Stimulated activated naive CD4-positive, alpha-beta T cell (primary cell): ENCODE measurements at regions not wholly inside any gene's neighbourhood (a gene's known extent, or its start where the extent isn't known, plus 50 kb on each side); places are given as distances from the start of the nearest gene placed in this dataset.

Experiments used
- DNase-seq, 6 experiments: peaks; one replicate each; lab custom pipeline; 2025; lab: John Stamatoyannopoulos, UW

DNA sequence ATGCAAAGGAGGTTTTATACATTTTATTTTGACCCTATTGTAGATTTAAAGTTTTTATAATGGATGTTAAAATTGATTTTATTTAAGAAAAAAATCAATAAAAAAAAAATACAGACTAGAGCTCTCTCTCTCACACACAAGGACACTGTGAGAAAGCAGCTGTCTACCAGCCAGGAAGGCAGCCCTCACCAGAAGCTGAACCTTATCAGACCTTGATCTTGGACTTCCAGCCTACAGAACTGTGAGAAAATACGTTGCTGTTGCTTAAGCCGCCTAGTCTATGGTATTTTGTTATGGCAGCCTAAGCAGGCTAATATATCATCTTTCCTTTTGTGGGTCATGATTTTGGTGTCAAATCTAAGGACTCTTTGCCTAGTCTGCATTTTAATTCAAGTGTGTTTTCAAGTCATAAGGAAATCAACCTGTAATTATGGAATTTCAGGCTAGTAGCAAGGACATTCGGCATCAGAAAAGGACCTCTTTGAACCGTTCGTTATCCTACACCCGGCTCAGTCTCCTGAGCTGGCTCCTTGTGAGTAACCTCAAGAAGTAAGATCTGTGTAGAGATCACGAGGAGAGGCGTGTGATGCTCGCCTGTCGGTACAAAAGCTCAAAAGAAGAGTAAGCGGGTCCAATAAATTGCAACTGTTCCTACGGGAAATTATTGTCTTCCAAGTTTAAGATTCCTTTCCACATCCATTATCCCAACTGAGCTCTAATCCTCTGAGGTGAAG lies 98.2 kb downstream of the PDCL3 start:
- no peak for DNase-seq

- no peak for DNase-seq
These were observed 100.1 kb downstream of the PDCL3 start for GRCh38 chr2:100662866-100663265.

DNA sequence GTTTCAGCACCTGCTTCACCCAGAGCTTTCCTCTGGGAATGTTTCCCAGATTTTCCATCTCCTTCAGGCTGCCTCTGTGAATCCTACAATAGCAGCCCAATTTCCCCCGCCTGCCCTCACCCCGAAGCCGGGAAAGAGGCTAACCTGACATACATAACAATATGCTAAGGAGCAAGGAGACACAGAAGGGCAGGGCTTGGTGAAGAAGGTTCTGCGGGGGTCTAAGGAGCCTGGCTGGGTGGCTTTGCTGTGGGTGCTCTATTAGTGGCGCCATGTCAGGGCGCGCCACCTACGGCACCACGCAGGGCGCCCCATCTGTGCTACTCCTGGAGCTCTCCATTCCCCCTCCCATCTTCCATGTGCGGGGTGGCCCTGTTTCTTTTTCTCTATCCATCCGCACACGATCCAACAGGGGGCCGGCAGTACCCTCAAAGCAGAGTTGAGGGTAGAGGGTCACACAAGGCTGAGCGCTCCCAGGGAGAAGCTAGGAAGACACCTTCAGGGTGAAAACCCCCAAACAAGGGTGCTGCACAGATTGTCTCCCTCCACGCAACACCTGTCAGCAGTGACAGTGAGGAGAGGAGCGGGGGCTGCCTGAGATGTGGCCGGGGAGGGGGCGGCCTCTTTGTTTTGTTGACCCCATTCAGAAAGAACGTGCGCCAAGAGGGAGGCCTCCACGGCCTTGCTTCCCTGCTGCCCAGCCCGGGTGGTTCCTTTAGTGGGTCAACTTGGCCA lies 101.4 kb downstream of the PDCL3 start:
- no peak for DNase-seq

GRCh38 chr2:100664756-100665101 lies 101.9 kb downstream of the PDCL3 start:
- DNase-seq, result no peak

DNA sequence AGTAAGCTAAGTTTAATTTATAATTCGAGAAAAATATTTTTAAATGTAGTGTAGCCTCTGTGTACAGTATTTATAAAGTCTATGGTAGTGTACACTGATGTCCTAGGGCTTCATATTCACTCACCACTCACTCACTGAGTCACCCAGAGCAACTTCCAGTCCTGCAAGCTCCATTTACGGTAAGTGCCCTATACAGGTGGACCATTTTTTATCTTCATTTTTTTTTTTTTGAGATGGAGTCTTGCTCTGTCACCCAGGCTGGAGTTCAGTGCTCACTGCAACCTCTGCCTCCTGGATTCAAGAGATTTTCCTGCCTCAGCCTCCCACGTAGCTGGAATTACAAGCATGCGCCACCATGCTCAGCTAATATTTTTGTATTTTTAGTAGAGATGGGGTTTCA lies 104.2 kb downstream of the PDCL3 start:
- no peak for DNase-seq

GRCh38 chr2:100667801-100668200 lies 105.0 kb downstream of the PDCL3 start:
- DNase-seq, result no peak

GRCh38 chr2:100670232-100670631 lies 107.4 kb downstream of the PDCL3 start:
- DNase-seq, result no peak

DNA sequence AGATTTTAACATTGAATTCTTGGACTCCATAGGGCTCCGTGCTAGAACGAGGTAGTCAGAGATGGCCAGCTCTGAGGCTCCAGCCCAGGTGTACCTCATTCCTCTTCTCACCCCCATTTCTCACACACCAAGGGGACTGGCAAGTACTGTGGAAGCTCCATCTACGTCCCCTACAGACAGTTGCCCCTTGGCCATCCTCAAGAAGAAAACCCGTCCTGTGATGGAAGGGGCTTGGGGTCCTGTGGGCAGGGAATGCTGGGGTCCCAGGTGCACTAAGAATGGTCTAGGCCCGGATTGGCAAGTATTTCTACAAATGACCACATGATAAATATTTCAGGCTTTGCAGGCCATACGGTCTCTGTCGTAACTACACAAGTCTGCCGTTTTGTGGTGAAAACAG lies 110.3 kb downstream of the PDCL3 start:
- no peak for DNase-seq

DNA sequence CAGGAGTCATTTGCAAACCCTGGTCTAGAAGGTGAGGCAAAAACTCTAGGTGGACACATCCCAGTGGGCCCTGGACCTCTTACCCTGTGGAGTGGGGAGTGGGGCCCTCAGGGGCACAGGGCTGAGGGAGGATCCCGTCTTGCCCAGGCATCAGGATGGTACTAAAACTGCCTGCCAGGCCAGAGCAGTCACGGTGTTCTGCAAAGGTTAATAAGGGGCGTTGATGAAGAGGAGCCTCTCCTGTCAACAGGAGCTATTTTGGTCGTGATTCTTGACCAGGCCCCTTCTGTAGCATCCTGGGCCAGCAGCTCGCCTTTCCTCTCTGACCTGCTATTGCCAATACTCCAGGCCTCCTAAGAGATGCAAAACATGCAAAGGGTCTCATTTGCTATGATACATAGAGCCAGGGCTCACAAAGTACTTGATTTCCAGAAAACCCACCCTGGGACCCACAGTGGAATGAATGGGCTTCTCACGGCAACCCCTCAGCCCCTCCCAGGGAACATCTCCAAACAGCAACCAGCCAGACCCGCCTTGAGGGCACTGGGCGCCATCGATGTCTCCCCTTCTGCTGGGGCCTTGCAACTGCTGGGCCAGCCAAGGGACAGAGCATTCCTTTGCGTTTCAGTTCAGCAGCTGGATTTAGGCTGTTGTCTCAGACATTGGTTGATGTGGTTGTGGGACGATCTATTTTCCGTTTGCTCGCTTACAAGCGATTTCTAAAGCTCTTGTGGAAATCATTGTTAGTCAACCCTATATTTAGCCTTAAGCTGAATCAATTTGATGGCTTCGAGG lies 111.1 kb downstream of the PDCL3 start:
- DNase-seq, result no peak

GRCh38 chr2:100674666-100675065 lies 111.9 kb downstream of the PDCL3 start:
- no peak for DNase-seq

DNA sequence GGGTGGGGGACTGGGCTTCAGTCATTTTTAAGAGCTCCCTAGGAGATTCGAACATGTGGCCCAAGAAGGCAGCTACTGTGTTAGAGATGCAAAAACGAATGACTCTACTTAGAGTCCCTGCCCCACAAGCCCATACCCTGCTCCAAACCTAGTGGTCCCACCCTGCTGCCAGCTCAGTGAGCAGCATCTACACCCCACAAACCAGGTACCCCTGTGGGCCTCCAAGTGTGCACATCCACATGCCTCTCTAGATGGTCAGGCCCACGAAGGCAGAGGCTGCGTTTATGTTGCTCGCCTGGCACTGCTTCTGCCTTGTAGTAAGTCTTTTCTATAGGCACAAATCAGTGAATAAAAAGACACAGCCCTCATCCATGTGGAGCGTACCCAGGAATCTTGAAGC lies 112.6 kb downstream of the PDCL3 start:
- DNase-seq, result no peak

- no peak for DNase-seq
These were observed 113.1 kb downstream of the PDCL3 start for GRCh38 chr2:100675855-100676254.

DNA sequence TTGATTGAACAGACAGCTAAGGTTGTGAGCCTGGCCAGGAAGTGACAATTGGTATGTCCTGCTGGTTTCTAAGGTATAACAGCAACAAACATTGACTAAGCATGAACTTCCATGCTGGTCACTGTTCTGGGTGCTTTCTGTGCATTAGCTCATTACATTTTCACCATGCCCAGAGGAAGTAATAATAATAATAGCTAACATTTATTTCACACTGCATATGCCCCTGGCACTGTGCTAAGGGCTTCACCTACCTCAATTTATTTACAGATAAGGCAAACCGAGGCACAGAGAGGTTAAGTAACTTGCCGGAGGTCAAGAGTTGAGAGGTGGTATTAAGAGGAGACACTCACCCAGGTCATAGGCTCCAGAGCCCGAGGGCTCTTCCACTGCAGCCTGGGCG lies 113.6 kb downstream of the PDCL3 start:
- DNase-seq, result no peak

- no peak for DNase-seq
These were observed 114.9 kb downstream of the PDCL3 start for GRCh38 chr2:100677611-100678185.

DNA sequence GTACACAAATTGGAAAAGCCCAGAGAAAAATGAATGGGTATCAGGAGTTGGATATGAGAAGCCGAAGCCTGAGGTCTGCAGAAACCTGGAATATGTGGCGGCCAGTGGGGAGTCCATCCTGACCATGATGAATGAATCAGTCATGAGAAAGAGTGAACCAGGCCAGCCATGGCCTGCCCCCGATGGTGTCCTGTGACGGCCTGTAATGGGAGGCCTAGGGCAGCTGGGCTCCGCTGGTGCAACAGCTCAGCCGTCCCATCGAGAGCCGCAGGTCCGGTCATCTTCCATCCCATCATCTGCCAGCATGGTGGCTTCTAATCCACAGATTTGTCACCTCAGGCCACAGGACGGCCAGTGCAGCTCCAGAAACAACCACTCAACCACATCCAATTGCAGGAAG lies 116.4 kb downstream of the PDCL3 start:
- no peak for DNase-seq

DNA sequence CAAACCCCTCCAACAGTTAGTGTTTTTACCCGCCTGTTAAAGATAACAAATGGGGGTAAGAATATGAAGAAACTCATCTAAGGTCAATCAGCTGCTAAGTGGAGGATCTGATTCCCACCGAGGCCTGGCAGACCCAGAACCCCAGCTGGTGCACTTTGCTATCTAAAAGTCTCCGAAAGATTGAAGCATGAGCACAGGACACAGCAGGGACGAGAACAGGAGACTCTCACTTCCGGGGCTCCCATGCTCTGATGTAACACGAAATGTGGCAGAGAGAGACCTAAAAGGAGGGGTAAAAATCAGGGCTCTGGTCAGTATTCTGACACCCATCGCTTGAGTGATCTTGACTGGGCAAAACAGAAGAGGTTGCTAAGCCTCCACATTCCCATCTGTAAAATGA lies 119.7 kb downstream of the PDCL3 start:
- DNase-seq, result no peak

DNA sequence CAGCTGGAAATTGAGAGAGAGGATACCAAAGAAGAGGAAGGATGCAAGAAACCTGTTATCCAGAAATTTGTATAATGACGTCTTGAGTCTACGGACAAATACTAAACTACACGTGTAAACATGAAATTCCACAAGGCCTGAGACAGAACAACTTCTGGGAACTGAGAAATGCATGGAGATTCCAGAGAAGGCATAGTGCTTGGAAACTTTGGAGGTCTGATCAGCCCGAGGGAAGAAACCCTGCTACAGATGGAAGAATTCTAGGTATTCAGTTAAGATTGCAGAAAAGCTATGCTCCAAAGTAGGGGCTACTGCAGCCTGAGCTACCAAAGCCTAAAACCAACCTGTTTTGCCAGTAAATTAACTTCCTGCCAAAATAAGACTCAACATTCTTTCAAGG lies 120.4 kb downstream of the PDCL3 start:
- DNase-seq, result no peak

- no peak for DNase-seq
These were observed 128.1 kb upstream of the NPAS2 start for GRCh38 chr2:100691846-100692245.

DNA sequence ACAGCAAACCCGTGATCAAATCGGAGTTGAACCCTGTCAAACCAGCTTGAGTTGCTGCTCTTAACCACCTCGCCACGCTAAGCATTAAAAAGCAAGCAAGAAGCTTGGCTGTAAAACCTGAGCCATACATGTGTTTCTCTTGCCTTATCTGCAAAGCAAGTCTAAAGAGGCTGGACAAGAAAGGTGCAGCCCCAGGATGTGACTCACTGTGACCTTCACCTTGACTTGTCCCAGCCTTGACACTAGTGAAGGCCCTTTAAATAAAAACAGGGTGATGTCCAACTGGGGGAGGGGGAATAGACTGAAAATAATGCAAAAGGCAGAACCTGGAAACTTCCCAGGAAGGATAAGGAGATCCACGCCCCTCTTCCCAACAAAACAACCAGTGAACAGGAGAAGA lies 127.6 kb upstream of the NPAS2 start:
- no peak for DNase-seq

GRCh38 chr2:100692906-100693305 lies 127.0 kb upstream of the NPAS2 start:
- no peak for DNase-seq

DNA sequence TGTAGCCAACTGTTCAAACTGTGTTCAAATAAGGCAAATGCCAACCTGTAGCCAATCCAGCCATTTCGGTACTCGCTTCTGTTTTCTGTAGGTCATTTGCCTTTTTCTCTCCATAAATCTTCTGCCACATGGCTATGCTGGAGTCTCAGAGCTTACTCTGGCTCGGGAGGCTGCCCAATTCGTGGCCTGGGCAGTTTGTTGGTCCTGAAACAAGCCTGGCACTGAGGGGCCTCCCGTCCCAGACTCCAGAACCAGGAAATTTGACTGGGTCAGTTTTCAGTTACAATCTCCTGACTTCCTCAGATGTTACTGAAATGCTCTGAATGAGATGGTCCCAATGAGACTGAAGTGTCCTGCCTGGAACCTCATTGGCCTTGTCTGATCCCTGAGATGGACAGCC lies 120.8 kb upstream of the NPAS2 start:
- DNase-seq, result no peak

- no peak for DNase-seq
These were observed 117.4 kb upstream of the NPAS2 start for GRCh38 chr2:100702438-100703109.
